NCI-H146 treated with DMSO at 0.1 percent for 48 hours (cell line): ENCODE measurements at regions not wholly inside any gene's neighbourhood (a gene's known extent, or its start where the extent isn't known, plus 50 kb on each side); places are given as distances from the start of the nearest gene placed in this dataset.
"Not testable (repeated sequence)": the region's sequence is repeated elsewhere in the genome, so short reads cannot be mapped to it uniquely, and the experiment has no call there.

Source experiments
- DNase-seq: peaks from one replicate; lab custom pipeline; 2025; ENCODE audit not compliant: unreplicated experiment; lab: John Stamatoyannopoulos, UW

GRCh38 chr22:44632541-44633396, 69.2 kb upstream of the PRR5 start:
- DNase-seq = no peak

GRCh38 chr22:44630826-44631225, 71.2 kb upstream of the PRR5 start:
- DNase-seq = no peak

- DNase-seq = no peak
Observed at GRCh38 chr22:44628835-44629234, 73.2 kb upstream of the PRR5 start.

- DNase-seq = no peak
Observed at GRCh38 chr22:44628273-44628672, 73.7 kb upstream of the PRR5 start.

GRCh38 chr22:44627521-44628139, 74.4 kb upstream of the PRR5 start:
- DNase-seq = no peak

GRCh38 chr22:44625981-44626687, 75.9 kb upstream of the PRR5 start:
- DNase-seq = peak; percentile 43

- no peak for DNase-seq
Observed at GRCh38 chr22:44625421-44625760, 76.6 kb upstream of the PRR5 start.

- no peak for DNase-seq
Observed at GRCh38 chr22:44624689-44625420, 77.1 kb upstream of the PRR5 start.

- DNase-seq = no peak
Observed at GRCh38 chr22:44623771-44624510, 78.1 kb upstream of the PRR5 start.

- no peak for DNase-seq
Observed at GRCh38 chr22:44622679-44623078, 79.3 kb upstream of the PRR5 start.

GRCh38 chr22:44622147-44622427, 79.9 kb upstream of the PRR5 start:
- DNase-seq = peak; percentile 6

- DNase-seq = no peak
Observed at GRCh38 chr22:44621401-44622146, 80.4 kb upstream of the PRR5 start.

- DNase-seq = no peak
Observed at GRCh38 chr22:44620841-44621257, 81.2 kb upstream of the PRR5 start.

GRCh38 chr22:44620129-44620840, 81.7 kb upstream of the PRR5 start:
- DNase-seq = peak; percentile 27

- not testable (repeated sequence) for DNase-seq
Observed at GRCh38 chr22:44619560-44620128, 82.4 kb upstream of the PRR5 start.

- not testable (repeated sequence) for DNase-seq
Observed at GRCh38 chr22:44618910-44619309, 83.1 kb upstream of the PRR5 start.

- DNase-seq = no peak
Observed at GRCh38 chr22:44618400-44618799, 83.6 kb upstream of the PRR5 start.

- DNase-seq = no peak
Observed at GRCh38 chr22:44617828-44618227, 84.2 kb upstream of the PRR5 start.
